B cell (primary cell): ENCODE measurements at regions not wholly inside any gene's neighbourhood (a gene's known extent, or its start where the extent isn't known, plus 50 kb on each side); places are given as distances from the start of the nearest gene placed in this dataset.

Source experiments
- ATAC-seq: fragments of 200-7000 bp; cut with Tn5 transposase; one replicate; pipeline ENCODE4 v1.10.0; 2021; ENCODE audit warnings: low read depth, mild to moderate bottlenecking, moderate number of reproducible peaks, moderate library complexity
- CTCF ChIA-PET: fragments of 350-600 bp; sonication (Branson Sonifier 250); formaldehyde crosslinking; loops from one replicate; lab custom pipeline; 2021; ENCODE audit warnings: antibody characterized with exemption, inconsistent platforms; lab: Charles Lee
- POLR2A ChIA-PET: fragments of 350-600 bp; sonication (Branson Sonifier 250); formaldehyde crosslinking; loops from one replicate; lab custom pipeline; 2021; ENCODE audit warnings: antibody characterized with exemption; lab: Charles Lee
- DNase-seq: peaks from one replicate; pipeline ENCODE4 v3.0.0; 2013
- H2AFZ ChIP-seq: 2 replicates; pipeline ENCODE4 v1.6.1; 2012; ENCODE audit warnings: mild to moderate bottlenecking, low read depth, low read length; ENCODE audit not compliant: insufficient read depth, poor library complexity, severe bottlenecking
- H3K27ac ChIP-seq, 2 donors: 1 replicate in 1 of 2; 2 replicates in 1 of 2; pipeline ENCODE4 v1.5.1; 2012 to 2013; ENCODE audit warnings: low read length in 2 of 2, mild to moderate bottlenecking in 2 of 2, moderate library complexity in 1 of 2
- H3K27me3 ChIP-seq, 4 experiments: fragments of 200-600 bp in 1 of 4; sonication (generic) in 1 of 4; replicated peaks in 1 of 4; 1 replicate in 2 of 4; 2 replicates in 2 of 4; pipeline versions ENCODE4 v1.6.1 to v1.7.0; 2013 to 2016; ENCODE audit warnings: low read length in 3 of 4, mild to moderate bottlenecking in 2 of 4, mixed read lengths in 1 of 4, moderate library complexity in 1 of 4; ENCODE audit not compliant: insufficient read depth in 4 of 4, control insufficient read depth in 3 of 4; ENCODE audit errors: control extremely low read depth in 1 of 4
- H3K36me3 ChIP-seq, 2 experiments: replicated peaks in 1 of 2; 1 replicate in 1 of 2; 2 replicates in 1 of 2; pipeline versions ENCODE4 v1.6.1 to v1.7.1; 2013; ENCODE audit warnings: low read length in 1 of 2; ENCODE audit not compliant: insufficient read depth in 2 of 2, control insufficient read depth in 1 of 2; ENCODE audit errors: control extremely low read depth in 1 of 2, extremely low read depth in 1 of 2
- H3K4me1 ChIP-seq, 2 donors: fragments of 200-600 bp in 1 of 2; sonication (generic) in 1 of 2; 1 replicate in 1 of 2; 2 replicates in 1 of 2; pipeline versions ENCODE4 v1.5.1 to v1.6.1; 2013 to 2017; ENCODE audit warnings: low read length in 2 of 2; ENCODE audit not compliant: control insufficient read depth in 2 of 2, insufficient read depth in 2 of 2
- H3K4me2 ChIP-seq: replicated peaks from 2 replicates; pipeline ENCODE3; 2012; ENCODE audit warnings: mild to moderate bottlenecking, low read depth, low read length; ENCODE audit not compliant: poor library complexity, severe bottlenecking
- H3K4me3 ChIP-seq, 5 experiments: fragments of 200-600 bp in 1 of 5; sonication (generic) in 1 of 5; 1 replicate in 3 of 5; 2 replicates in 2 of 5; pipeline versions ENCODE4 v1.5.1 to v1.7.0; 2011 to 2016; ENCODE audit warnings: low read length in 4 of 5, mild to moderate bottlenecking in 4 of 5, low read depth in 2 of 5, control low read depth in 1 of 5, moderate library complexity in 1 of 5; ENCODE audit not compliant: insufficient read depth in 1 of 5; ENCODE audit errors: control extremely low read depth in 1 of 5, extremely low read depth in 1 of 5
- H3K79me2 ChIP-seq: fragments of 200-600 bp; sonication (generic); one replicate; pipeline ENCODE4 v1.6.0; 2016; ENCODE audit warnings: low read length; ENCODE audit not compliant: control insufficient read depth, insufficient read depth
- H3K9ac ChIP-seq: fragments of 200-600 bp; sonication (generic); 2 replicates; pipeline ENCODE4 v1.6.1; 2017; ENCODE audit warnings: mild to moderate bottlenecking, low read length, moderate library complexity
- H3K9me3 ChIP-seq, 3 donors: one replicate each; pipeline versions ENCODE4 v1.6.1 to v1.7.1; 2013; ENCODE audit warnings: low read length in 2 of 3; ENCODE audit not compliant: control insufficient read depth in 2 of 3, insufficient read depth in 1 of 3; ENCODE audit errors: control extremely low read depth in 1 of 3
- H4K20me1 ChIP-seq: 2 replicates; pipeline ENCODE4 v1.6.0; 2012; ENCODE audit warnings: mild to moderate bottlenecking, low read length; ENCODE audit not compliant: insufficient read depth, control insufficient read depth, poor library complexity, severe bottlenecking
- H3K27ac Mint-ChIP-seq: one replicate; pipeline ENCODE4 v1.8.0; 2021; ENCODE audit warnings: mixed read lengths
- H3K27me3 Mint-ChIP-seq: one replicate; pipeline ENCODE4 v1.8.0; 2021; ENCODE audit warnings: mixed read lengths
- H3K4me1 Mint-ChIP-seq: one replicate; pipeline ENCODE4 v1.8.0; 2021; ENCODE audit warnings: mixed read lengths
- H3K4me3 Mint-ChIP-seq: one replicate; pipeline ENCODE4 v1.8.0; 2021; ENCODE audit warnings: mixed read lengths
- H3K9me3 Mint-ChIP-seq: one replicate; pipeline ENCODE4 v1.8.0; 2022; ENCODE audit warnings: mixed read lengths; ENCODE audit not compliant: insufficient read depth
- EZH2 ChIP-seq: IDR thresholded peaks from 2 replicates; pipeline ENCODE4 v1.6.1; 2012; ENCODE audit warnings: borderline replicate concordance, low read depth, mild to moderate bottlenecking, moderate library complexity, low read length; ENCODE audit not compliant: insufficient read depth, poor library complexity, severe bottlenecking
- WGBS: methylation state at CpG from one replicate; pipeline ENCODE4 v1.1.5; 2013; ENCODE audit warnings: missing lambda C conversion rate; ENCODE audit not compliant: insufficient coverage; 5-methylcytosine and 5-hydroxymethylcytosine counted together
- intact Hi-C: fragments of 100-400 bp; cut with micrococcal nuclease; formaldehyde crosslinking; loops from one replicate; pipeline ENCODE4 v1.10.0; 2022
- TF ChIP-seq, protein P1 (sequence below): fragments of 200-600 bp; IDR thresholded peaks from one replicate; pipeline ENCODE4 v1.8.0; 2022; ENCODE audit warnings: antibody characterized with exemption, mild to moderate bottlenecking

DNA sequence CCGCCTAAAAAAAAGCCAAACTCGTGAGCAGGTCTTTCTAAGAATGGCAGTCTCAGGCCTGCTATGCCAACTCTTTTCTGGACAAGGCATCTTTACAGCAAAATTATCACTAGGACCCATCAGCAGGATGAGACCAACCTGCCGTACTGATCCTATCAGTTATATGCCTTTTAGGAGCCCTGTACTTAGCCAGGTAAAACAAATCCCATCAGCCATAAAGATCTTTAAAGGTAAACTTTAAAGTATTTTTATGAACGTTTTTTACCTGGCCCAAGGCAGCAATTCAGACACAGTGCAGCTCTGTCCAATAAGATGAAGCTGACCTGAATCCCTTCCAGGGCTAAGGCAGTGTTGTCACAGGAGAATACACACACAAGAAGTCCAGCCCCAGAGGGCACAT lies 51.3 kb upstream of the TGM3 start:
- Histone ChIP-seq H3K27ac (no peak overlapping the region), H3K4me2 (no peak overlapping the region), H3K9ac (no peak overlapping the region), H3K27me3 (peaks cover 0 to 3% (median 0%) of the 10 kb centered on the region in 4 experiments), H3K9me3 (no peaks in the 10 kb centered on the region), H3K79me2 (no peaks in the 10 kb centered on the region), H2AFZ (no peak overlapping the region), H4K20me1 (no peaks in the 10 kb centered on the region), H3K4me1 (no peaks in the 10 kb centered on the region), H3K4me3 (no peak overlapping the region), H3K36me3 (no peaks in the 10 kb centered on the region)
- Mint-ChIP-seq H3K27ac (no peak overlapping the region), H3K27me3 (peaks cover 27% of the 10 kb centered on the region), H3K4me3 (no peak overlapping the region), H3K9me3 (no peaks in the 10 kb centered on the region), H3K4me1 (peaks cover 5% of the 10 kb centered on the region)
- no peak for ATAC-seq
- intact Hi-C loops: no loop called here
- ChIA-PET POLR2A (interaction anchor here (0.6 kb wide), 1 partner anchor 208 kb away, joined by 3 read pairs; no protein-coding TSS in a partner anchor), CTCF (interaction anchor here (1.4 kb wide), 1 partner anchor 37 kb away, joined by 8 read pairs; no protein-coding TSS in a partner anchor)
- TF ChIP-seq, protein P1, sequence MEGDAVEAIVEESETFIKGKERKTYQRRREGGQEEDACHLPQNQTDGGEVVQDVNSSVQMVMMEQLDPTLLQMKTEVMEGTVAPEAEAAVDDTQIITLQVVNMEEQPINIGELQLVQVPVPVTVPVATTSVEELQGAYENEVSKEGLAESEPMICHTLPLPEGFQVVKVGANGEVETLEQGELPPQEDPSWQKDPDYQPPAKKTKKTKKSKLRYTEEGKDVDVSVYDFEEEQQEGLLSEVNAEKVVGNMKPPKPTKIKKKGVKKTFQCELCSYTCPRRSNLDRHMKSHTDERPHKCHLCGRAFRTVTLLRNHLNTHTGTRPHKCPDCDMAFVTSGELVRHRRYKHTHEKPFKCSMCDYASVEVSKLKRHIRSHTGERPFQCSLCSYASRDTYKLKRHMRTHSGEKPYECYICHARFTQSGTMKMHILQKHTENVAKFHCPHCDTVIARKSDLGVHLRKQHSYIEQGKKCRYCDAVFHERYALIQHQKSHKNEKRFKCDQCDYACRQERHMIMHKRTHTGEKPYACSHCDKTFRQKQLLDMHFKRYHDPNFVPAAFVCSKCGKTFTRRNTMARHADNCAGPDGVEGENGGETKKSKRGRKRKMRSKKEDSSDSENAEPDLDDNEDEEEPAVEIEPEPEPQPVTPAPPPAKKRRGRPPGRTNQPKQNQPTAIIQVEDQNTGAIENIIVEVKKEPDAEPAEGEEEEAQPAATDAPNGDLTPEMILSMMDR: no peak
- no peak for TF ChIP-seq EZH2
- whole genome bisulfite sequencing: 92% methylated on average over 4 of the region's 4 CpGs
- DNase-seq: no peak

- Histone ChIP-seq H3K27me3 (peaks cover 0 to 3% (median 0%) of the 10 kb centered on the region in 4 experiments), H3K9ac (no peak overlapping the region), H3K27ac (no peak overlapping the region), H3K79me2 (no peaks in the 10 kb centered on the region), H4K20me1 (no peaks in the 10 kb centered on the region), H3K4me3 (no peak overlapping the region), H3K4me1 (no peaks in the 10 kb centered on the region), H2AFZ (no peak overlapping the region), H3K4me2 (no peak overlapping the region), H3K36me3 (no peaks in the 10 kb centered on the region), H3K9me3 (no peaks in the 10 kb centered on the region)
- Mint-ChIP-seq H3K4me1 (no peaks in the 10 kb centered on the region), H3K4me3 (no peak overlapping the region), H3K27me3 (peaks cover 27% of the 10 kb centered on the region), H3K9me3 (no peaks in the 10 kb centered on the region), H3K27ac (no peak overlapping the region)
- 23% methylated on average over 5 of the region's 6 CpGs for WGBS
- ChIA-PET POLR2A (interaction anchor here (0.6 kb wide), 1 partner anchor 208 kb away, joined by 3 read pairs; no protein-coding TSS in a partner anchor), CTCF (interaction anchor here (1.4 kb wide), 1 partner anchor 37 kb away, joined by 8 read pairs; no protein-coding TSS in a partner anchor)
- no peak for TF ChIP-seq EZH2
- TF ChIP-seq, protein P1: no peak
- ATAC-seq: no peak
- DNase-seq: no peak
- intact Hi-C loops: no loop called here
Measured at GRCh38 chr20:2244993-2245392, 50.8 kb upstream of the TGM3 start.
